22Rv1 (cell line): ENCODE measurements at regions not wholly inside any gene's neighbourhood (a gene's known extent, or its start where the extent isn't known, plus 50 kb on each side); places are given as distances from the start of the nearest gene placed in this dataset.

Source experiments
- CTCF ChIP-seq: fragments of 450-650 bp; IDR thresholded peaks from 2 replicates; pipeline ENCODE4 v1.5.1; 2017; ENCODE audit warnings: mild to moderate bottlenecking
- ZFX ChIP-seq: fragments of 450-650 bp; IDR thresholded peaks from 2 replicates; pipeline ENCODE4 v1.6.1; 2017; ENCODE audit warnings: antibody characterized with exemption, borderline replicate concordance

- no peak for TF ChIP-seq CTCF
- no peak for TF ChIP-seq ZFX
Observed at GRCh38 chr1:222068937-222069336, 327.0 kb upstream of the DUSP10 start.
